ENCODE measurements at regions not wholly inside any gene's neighbourhood (a gene's known extent, or its start where the extent isn't known, plus 50 kb on each side); places are given as distances from the start of the nearest gene placed in this dataset.

GRCh38 chr21:22288885-22289499 is 1290.8 kb downstream of the NCAM2 start:
- TF ChIP-seq CTCF (IDR thresholded peaks at IDR 0.05; ENCODE audit: low read depth, low read length): no peak
- H3K4me3 ChIP-seq (ENCODE audit: low read depth, low read length): no peak overlapping the region

DNA sequence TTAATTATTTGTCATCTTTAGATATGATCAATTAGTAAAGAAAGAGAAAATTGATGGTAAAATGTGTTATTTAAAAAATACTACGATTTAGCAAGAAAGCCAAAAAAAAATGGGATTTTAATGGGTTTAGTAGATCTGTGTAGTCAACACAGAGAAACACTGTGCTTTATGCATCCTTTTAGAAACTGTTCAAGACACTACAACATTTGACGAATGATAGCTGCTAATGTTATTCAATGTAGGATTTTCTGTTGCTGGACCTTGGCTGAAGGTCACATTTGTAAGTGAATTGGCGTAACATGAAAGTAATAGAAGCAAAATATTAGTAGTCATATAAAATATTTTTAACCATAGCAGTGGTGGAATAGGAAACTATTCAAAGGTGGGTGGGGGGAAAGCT is 1293.9 kb downstream of the NCAM2 start:
- no peak for TF ChIP-seq CTCF (IDR thresholded peaks at IDR 0.05; ENCODE audit: low read depth, low read length)
- H3K4me3 ChIP-seq (ENCODE audit: low read depth, low read length): no peak overlapping the region

- TF ChIP-seq CTCF (IDR thresholded peaks at IDR 0.05; ENCODE audit: low read depth, low read length): no peak
- no peak overlapping the region for H3K4me3 ChIP-seq (ENCODE audit: low read depth, low read length)
Measured at GRCh38 chr21:22297575-22297974, 1299.4 kb downstream of the NCAM2 start.

DNA sequence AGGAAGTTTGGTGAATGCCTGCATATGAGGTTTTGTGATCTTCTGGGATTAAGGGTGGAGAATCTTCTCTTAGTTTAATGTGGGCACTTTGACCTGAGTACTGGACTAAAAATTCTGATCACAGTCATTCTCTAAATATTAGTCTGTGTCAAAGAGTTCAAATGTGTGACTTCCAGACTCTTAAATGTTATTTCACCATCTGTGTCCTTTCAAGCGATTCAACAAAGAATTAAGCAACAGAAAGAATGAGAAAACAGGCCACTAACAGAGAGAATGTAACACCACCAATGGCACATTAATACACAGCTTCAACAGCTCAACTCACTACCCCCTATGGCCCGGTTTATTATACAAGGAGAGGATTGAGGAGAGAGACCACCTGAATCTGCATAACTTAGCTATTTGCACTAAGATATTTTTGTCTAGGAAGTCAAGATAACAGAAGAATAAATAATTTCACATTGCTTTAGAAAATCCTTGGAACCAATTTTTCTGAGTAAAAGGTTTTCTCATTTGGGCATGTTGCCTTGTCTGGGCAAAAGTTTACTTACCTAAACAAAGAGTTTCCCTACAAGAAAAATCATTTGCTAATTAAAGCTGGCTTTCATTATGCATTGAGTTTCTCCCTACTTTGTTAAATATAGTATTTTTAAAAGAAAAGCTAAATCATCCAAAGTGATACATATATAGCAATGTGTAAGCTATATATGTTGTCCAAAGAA is 1313.7 kb downstream of the NCAM2 start:
- TF ChIP-seq CTCF (IDR thresholded peaks at IDR 0.05; ENCODE audit: low read depth, low read length): no peak
- H3K4me3 ChIP-seq (ENCODE audit: low read depth, low read length): no peak overlapping the region

- H3K4me3 ChIP-seq (ENCODE audit: low read depth, low read length): no peak overlapping the region
- TF ChIP-seq CTCF (IDR thresholded peaks at IDR 0.05; ENCODE audit: low read depth, low read length): no peak
Measured at GRCh38 chr21:22314963-22315362, 1316.8 kb downstream of the NCAM2 start.

- no peak overlapping the region for H3K4me3 ChIP-seq (ENCODE audit: low read depth, low read length)
- no peak for TF ChIP-seq CTCF (IDR thresholded peaks at IDR 0.05; ENCODE audit: low read depth, low read length)
Measured at GRCh38 chr21:22319435-22319834, 1321.2 kb downstream of the NCAM2 start.

GRCh38 chr21:22342889-22343288 is 1344.7 kb downstream of the NCAM2 start:
- TF ChIP-seq CTCF (IDR thresholded peaks at IDR 0.05; ENCODE audit: low read depth, low read length): no peak
- H3K4me3 ChIP-seq (ENCODE audit: low read depth, low read length): no peak overlapping the region

All from WI38 (cell line).